ENCODE measurements at regions not wholly inside any gene's neighbourhood (a gene's known extent, or its start where the extent isn't known, plus 50 kb on each side); places are given as distances from the start of the nearest gene placed in this dataset.
A peak's percentile ranks its signal among the peaks of the same experiment; 100 is the strongest.

GRCh38 chr15:81483496-81483895, 109.5 kb upstream of the TMC3 start:
- H3K9me3 ChIP-seq (ENCODE audit: low read length) = no peaks in the 10 kb centered on the region

GRCh38 chr15:81481346-81481745, 107.3 kb upstream of the TMC3 start:
- H3K4me1 ChIP-seq (ENCODE audit: insufficient read depth, low read length) = no peaks in the 10 kb centered on the region
- no peaks in the 10 kb centered on the region for H3K36me3 ChIP-seq (ENCODE audit: insufficient read depth, low read length)
- H3K9me3 ChIP-seq (ENCODE audit: low read length) = no peaks in the 10 kb centered on the region
- no peaks in the 10 kb centered on the region for H3K27me3 ChIP-seq (ENCODE audit: insufficient read depth, low read length)
- no peak overlapping the region for H3K4me3 ChIP-seq (ENCODE audit: low read length)
- H2AFZ ChIP-seq (ENCODE audit: low read depth, low read length) = peak overlapping the region; percentile 28

More at GRCh38 chr15:81483496-81483895, 109.5 kb upstream of the TMC3 start:
- H3K36me3 ChIP-seq (ENCODE audit: insufficient read depth, low read length) = no peaks in the 10 kb centered on the region
- H3K4me3 ChIP-seq (ENCODE audit: low read length) = no peak overlapping the region
- H3K4me1 ChIP-seq (ENCODE audit: insufficient read depth, low read length) = no peaks in the 10 kb centered on the region
- H3K27me3 ChIP-seq (ENCODE audit: insufficient read depth, low read length) = no peaks in the 10 kb centered on the region
- no peak overlapping the region for H2AFZ ChIP-seq (ENCODE audit: low read depth, low read length)

- H3K9me3 ChIP-seq (ENCODE audit: low read length) = no peaks in the 10 kb centered on the region
- H3K27me3 ChIP-seq (ENCODE audit: insufficient read depth, low read length) = no peaks in the 10 kb centered on the region
- H3K36me3 ChIP-seq (ENCODE audit: insufficient read depth, low read length) = no peaks in the 10 kb centered on the region
- no peaks in the 10 kb centered on the region for H3K4me1 ChIP-seq (ENCODE audit: insufficient read depth, low read length)
- no peak overlapping the region for H3K4me3 ChIP-seq (ENCODE audit: low read length)
- H2AFZ ChIP-seq (ENCODE audit: low read depth, low read length) = peak overlapping the region; percentile 28
Observed at GRCh38 chr15:81480645-81481053, 106.6 kb upstream of the TMC3 start.

GRCh38 chr15:81478354-81478753, 104.3 kb upstream of the TMC3 start:
- Histone ChIP-seq H3K9me3 (ENCODE audit: low read length) (no peaks in the 10 kb centered on the region), H2AFZ (ENCODE audit: low read depth, low read length) (no peak overlapping the region), H3K4me3 (ENCODE audit: low read length) (no peak overlapping the region), H3K36me3 (ENCODE audit: insufficient read depth, low read length) (no peaks in the 10 kb centered on the region), H3K27me3 (ENCODE audit: insufficient read depth, low read length) (no peaks in the 10 kb centered on the region), H3K4me1 (ENCODE audit: insufficient read depth, low read length) (no peaks in the 10 kb centered on the region)

GRCh38 chr15:81475926-81476325, 101.9 kb upstream of the TMC3 start:
- Histone ChIP-seq H3K9me3 (ENCODE audit: low read length) (no peaks in the 10 kb centered on the region), H3K27me3 (ENCODE audit: insufficient read depth, low read length) (no peaks in the 10 kb centered on the region), H3K4me1 (ENCODE audit: insufficient read depth, low read length) (no peaks in the 10 kb centered on the region)

GRCh38 chr15:81475471-81475870, 101.5 kb upstream of the TMC3 start:
- H3K27me3 ChIP-seq (ENCODE audit: insufficient read depth, low read length) = no peaks in the 10 kb centered on the region
- no peaks in the 10 kb centered on the region for H3K4me1 ChIP-seq (ENCODE audit: insufficient read depth, low read length)
- H3K9me3 ChIP-seq (ENCODE audit: low read length) = no peaks in the 10 kb centered on the region
- no peak overlapping the region for H2AFZ ChIP-seq (ENCODE audit: low read depth, low read length)
- H3K36me3 ChIP-seq (ENCODE audit: insufficient read depth, low read length) = no peaks in the 10 kb centered on the region
- H3K4me3 ChIP-seq (ENCODE audit: low read length) = no peak overlapping the region

More at GRCh38 chr15:81475926-81476325, 101.9 kb upstream of the TMC3 start:
- H2AFZ ChIP-seq (ENCODE audit: low read depth, low read length) = no peak overlapping the region
- H3K36me3 ChIP-seq (ENCODE audit: insufficient read depth, low read length) = no peaks in the 10 kb centered on the region
- H3K4me3 ChIP-seq (ENCODE audit: low read length) = no peak overlapping the region

GRCh38 chr15:81473946-81474345, 99.9 kb upstream of the TMC3 start:
- Histone ChIP-seq H3K36me3 (ENCODE audit: insufficient read depth, low read length) (no peaks in the 10 kb centered on the region), H2AFZ (ENCODE audit: low read depth, low read length) (no peak overlapping the region), H3K4me3 (ENCODE audit: low read length) (no peak overlapping the region)

GRCh38 chr15:81473177-81473576, 99.2 kb upstream of the TMC3 start:
- H3K4me3 ChIP-seq (ENCODE audit: low read length) = no peak overlapping the region
- no peaks in the 10 kb centered on the region for H3K9me3 ChIP-seq (ENCODE audit: low read length)
- no peak overlapping the region for H2AFZ ChIP-seq (ENCODE audit: low read depth, low read length)

More at GRCh38 chr15:81473946-81474345, 99.9 kb upstream of the TMC3 start:
- Histone ChIP-seq H3K4me1 (ENCODE audit: insufficient read depth, low read length) (no peaks in the 10 kb centered on the region), H3K9me3 (ENCODE audit: low read length) (no peaks in the 10 kb centered on the region), H3K27me3 (ENCODE audit: insufficient read depth, low read length) (peaks cover 3% of the 10 kb centered on the region)

GRCh38 chr15:81471151-81471550, 97.1 kb upstream of the TMC3 start:
- no peak overlapping the region for H3K4me3 ChIP-seq (ENCODE audit: low read length)
- peaks cover 3% of the 10 kb centered on the region for H3K27me3 ChIP-seq (ENCODE audit: insufficient read depth, low read length)
- H2AFZ ChIP-seq (ENCODE audit: low read depth, low read length) = no peak overlapping the region
- H3K4me1 ChIP-seq (ENCODE audit: insufficient read depth, low read length) = no peaks in the 10 kb centered on the region
- H3K9me3 ChIP-seq (ENCODE audit: low read length) = no peaks in the 10 kb centered on the region
- no peaks in the 10 kb centered on the region for H3K36me3 ChIP-seq (ENCODE audit: insufficient read depth, low read length)

More at GRCh38 chr15:81473177-81473576, 99.2 kb upstream of the TMC3 start:
- Histone ChIP-seq H3K27me3 (ENCODE audit: insufficient read depth, low read length) (peaks cover 3% of the 10 kb centered on the region), H3K4me1 (ENCODE audit: insufficient read depth, low read length) (no peaks in the 10 kb centered on the region), H3K36me3 (ENCODE audit: insufficient read depth, low read length) (no peaks in the 10 kb centered on the region)

- Histone ChIP-seq H3K36me3 (ENCODE audit: insufficient read depth, low read length) (no peaks in the 10 kb centered on the region), H3K9me3 (ENCODE audit: low read length) (no peaks in the 10 kb centered on the region), H2AFZ (ENCODE audit: low read depth, low read length) (no peak overlapping the region), H3K4me1 (ENCODE audit: insufficient read depth, low read length) (no peaks in the 10 kb centered on the region), H3K27me3 (ENCODE audit: insufficient read depth, low read length) (peaks cover 3% of the 10 kb centered on the region), H3K4me3 (ENCODE audit: low read length) (no peak overlapping the region)
Observed at GRCh38 chr15:81469154-81469553, 95.1 kb upstream of the TMC3 start.

GRCh38 chr15:81466741-81467140, 92.7 kb upstream of the TMC3 start:
- no peaks in the 10 kb centered on the region for H3K36me3 ChIP-seq (ENCODE audit: insufficient read depth, low read length)
- H3K4me1 ChIP-seq (ENCODE audit: insufficient read depth, low read length) = no peaks in the 10 kb centered on the region
- H3K9me3 ChIP-seq (ENCODE audit: low read length) = no peaks in the 10 kb centered on the region
- no peak overlapping the region for H3K4me3 ChIP-seq (ENCODE audit: low read length)
- H2AFZ ChIP-seq (ENCODE audit: low read depth, low read length) = no peak overlapping the region
- peaks cover 3% of the 10 kb centered on the region for H3K27me3 ChIP-seq (ENCODE audit: insufficient read depth, low read length)

- no peak overlapping the region for H2AFZ ChIP-seq (ENCODE audit: low read depth, low read length)
- no peaks in the 10 kb centered on the region for H3K27me3 ChIP-seq (ENCODE audit: insufficient read depth, low read length)
- no peaks in the 10 kb centered on the region for H3K9me3 ChIP-seq (ENCODE audit: low read length)
- H3K4me3 ChIP-seq (ENCODE audit: low read length) = no peak overlapping the region
- H3K36me3 ChIP-seq (ENCODE audit: insufficient read depth, low read length) = no peaks in the 10 kb centered on the region
- H3K4me1 ChIP-seq (ENCODE audit: insufficient read depth, low read length) = no peaks in the 10 kb centered on the region
Observed at GRCh38 chr15:81454024-81454423, 80.0 kb upstream of the TMC3 start.

- Histone ChIP-seq H3K27me3 (ENCODE audit: insufficient read depth, low read length) (no peaks in the 10 kb centered on the region), H3K9me3 (ENCODE audit: low read length) (no peaks in the 10 kb centered on the region), H3K4me3 (ENCODE audit: low read length) (no peak overlapping the region), H3K36me3 (ENCODE audit: insufficient read depth, low read length) (no peaks in the 10 kb centered on the region), H3K4me1 (ENCODE audit: insufficient read depth, low read length) (no peaks in the 10 kb centered on the region), H2AFZ (ENCODE audit: low read depth, low read length) (no peak overlapping the region)
Observed at GRCh38 chr15:81450721-81451120, 76.7 kb upstream of the TMC3 start.

GRCh38 chr15:81449836-81450474, 75.9 kb upstream of the TMC3 start:
- Histone ChIP-seq H3K4me3 (ENCODE audit: low read length) (no peak overlapping the region), H2AFZ (ENCODE audit: low read depth, low read length) (no peak overlapping the region), H3K9me3 (ENCODE audit: low read length) (no peaks in the 10 kb centered on the region), H3K36me3 (ENCODE audit: insufficient read depth, low read length) (no peaks in the 10 kb centered on the region), H3K4me1 (ENCODE audit: insufficient read depth, low read length) (no peaks in the 10 kb centered on the region), H3K27me3 (ENCODE audit: insufficient read depth, low read length) (no peaks in the 10 kb centered on the region)

Data from neuron (in vitro differentiated cells).